ENCODE measurements at regions not wholly inside any gene's neighbourhood (a gene's known extent, or its start where the extent isn't known, plus 50 kb on each side); places are given as distances from the start of the nearest gene placed in this dataset.

DNA sequence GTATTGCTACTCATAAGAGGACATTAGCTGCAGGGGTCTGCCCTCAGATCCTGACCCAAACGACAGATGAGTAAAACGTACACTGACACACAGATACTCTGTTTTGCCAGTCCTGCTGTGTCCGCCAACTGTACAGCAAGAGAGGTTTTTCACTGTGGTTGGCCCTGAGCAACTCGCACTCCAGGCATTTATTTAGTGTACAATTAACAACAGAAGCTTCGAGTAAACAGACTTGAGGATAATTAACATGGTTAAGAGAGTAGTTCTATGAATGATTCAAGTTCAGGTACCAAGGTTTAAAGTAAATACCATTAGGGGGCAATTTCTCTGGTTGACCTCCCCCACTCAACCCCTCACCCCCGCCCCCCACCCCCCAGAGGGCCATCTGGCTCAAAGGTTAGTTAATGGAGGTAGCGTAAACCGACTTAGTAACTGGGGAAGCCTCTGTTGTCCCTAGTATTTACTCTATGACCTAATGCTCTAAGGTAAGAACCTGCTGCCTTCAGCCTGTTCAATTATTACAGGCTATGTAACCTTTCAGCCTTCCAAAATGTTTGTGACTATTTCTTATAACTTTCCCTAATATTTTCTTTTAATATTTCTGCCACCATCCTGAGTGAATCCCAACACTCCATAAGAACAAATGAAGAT, 103.9 kb upstream of the XIRP2 start:
- TF ChIP-seq CTCF (IDR thresholded peaks at IDR 0.05 in 4 of 5, conservative IDR thresholded peaks at IDR 0.05 in 1 of 5) (no peak), POLR2A (IDR thresholded peaks at IDR 0.05) (no peak)
